Stimulated activated CD4-positive, alpha-beta T cell treated with anti-CD3 and anti-CD28 coated beads, Interleukin-2, amount 100 ng/mL, for 24 hours (primary cell): ENCODE measurements at regions not wholly inside any gene's neighbourhood (a gene's known extent, or its start where the extent isn't known, plus 50 kb on each side); places are given as distances from the start of the nearest gene placed in this dataset.

Experiments
- DNase-seq, 2 donors: peaks; one replicate each; pipeline ENCODE4 v3.0.0-alpha.2; 2020

- peak in 1 of 2 donors; percentile 32 for DNase-seq
Measured at GRCh38 chr4:41360214-41360920, 103.6 kb downstream of the UCHL1 start.

GRCh38 chr4:41360921-41361793, 104.4 kb downstream of the UCHL1 start:
- peak in 1 of 2 donors; percentile 2 for DNase-seq

- no peak for DNase-seq
Measured at GRCh38 chr4:41361794-41362526, 105.2 kb downstream of the UCHL1 start.

- no peak for DNase-seq
Measured at GRCh38 chr4:41362621-41363383, 106.1 kb downstream of the UCHL1 start.

- no peak for DNase-seq
Measured at GRCh38 chr4:41363384-41363981, 106.8 kb downstream of the UCHL1 start.

GRCh38 chr4:41364876-41365275, 108.1 kb downstream of the UCHL1 start:
- no peak for DNase-seq

GRCh38 chr4:41365681-41366080, 109.0 kb downstream of the UCHL1 start:
- DNase-seq, result no peak

- no peak for DNase-seq
Measured at GRCh38 chr4:41366911-41367517, 110.3 kb downstream of the UCHL1 start.

- no peak for DNase-seq
Measured at GRCh38 chr4:41369680-41370079, 113.0 kb downstream of the UCHL1 start.

GRCh38 chr4:41373221-41373620, 116.5 kb downstream of the UCHL1 start:
- DNase-seq, result no peak

- DNase-seq, result no peak
Measured at GRCh38 chr4:41374490-41374889, 117.8 kb downstream of the UCHL1 start.

GRCh38 chr4:41375561-41375960, 118.8 kb downstream of the UCHL1 start:
- DNase-seq, result no peak

- no peak for DNase-seq
Measured at GRCh38 chr4:41377196-41377595, 120.5 kb downstream of the UCHL1 start.

- DNase-seq, result no peak
Measured at GRCh38 chr4:41379230-41379629, 122.5 kb downstream of the UCHL1 start.

- DNase-seq, result no peak
Measured at GRCh38 chr4:41380511-41381157, 123.9 kb downstream of the UCHL1 start.

GRCh38 chr4:41381384-41381783, 124.7 kb downstream of the UCHL1 start:
- no peak for DNase-seq

- DNase-seq, result no peak
Measured at GRCh38 chr4:41384992-41385391, 128.3 kb downstream of the UCHL1 start.

GRCh38 chr4:41385481-41385880, 128.8 kb downstream of the UCHL1 start:
- DNase-seq, result no peak

GRCh38 chr4:41388080-41388479, 131.4 kb downstream of the UCHL1 start:
- DNase-seq, result no peak

GRCh38 chr4:41389356-41389755, 132.6 kb downstream of the UCHL1 start:
- no peak for DNase-seq

- no peak for DNase-seq
Measured at GRCh38 chr4:41390661-41391060, 133.9 kb downstream of the UCHL1 start.
